Natural killer cell treated with Interleukin-12 subunit alpha and Interleukin-12 subunit beta and Interleukin-15 and Interleukin-18, amount 100 ng/mL, for 72 hours (primary cell): ENCODE measurements at regions not wholly inside any gene's neighbourhood (a gene's known extent, or its start where the extent isn't known, plus 50 kb on each side); places are given as distances from the start of the nearest gene placed in this dataset.

Experiments
- ATAC-seq, 2 donors: fragments of 150-1000 bp; cut with Tn5 transposase in 1 of 2; sonication (Bioruptor Pico), chemical (Tn5 transposase) in 1 of 2; 2 replicates each; pipeline ENCODE4 v1.10.0; 2021
- DNase-seq: peaks from one replicate; pipeline ENCODE4 v3.0.0; 2022; ENCODE audit warnings: low spot score
- H3K27ac Mint-ChIP-seq, 2 donors: 1 replicate in 1 of 2; 2 replicates in 1 of 2; pipeline ENCODE4 v1.8.0; 2022; ENCODE audit warnings: mixed read lengths in 2 of 2, mild to moderate bottlenecking in 1 of 2, moderate library complexity in 1 of 2
- H3K27me3 Mint-ChIP-seq, 2 donors: 1 replicate in 1 of 2; 2 replicates in 1 of 2; pipeline ENCODE4 v1.8.0; 2022; ENCODE audit warnings: mixed read lengths in 2 of 2
- H3K36me3 Mint-ChIP-seq: one replicate; pipeline ENCODE4 v1.8.0; 2022; ENCODE audit warnings: mixed read lengths
- H3K4me1 Mint-ChIP-seq, 2 donors: 1 replicate in 1 of 2; 2 replicates in 1 of 2; pipeline ENCODE4 v1.8.0; 2022; ENCODE audit warnings: low read depth in 2 of 2, mixed read lengths in 2 of 2, mild to moderate bottlenecking in 1 of 2
- H3K4me3 Mint-ChIP-seq: one replicate; pipeline ENCODE4 v1.8.0; 2022; ENCODE audit warnings: mixed read lengths
- H3K9me3 Mint-ChIP-seq: 2 replicates; pipeline ENCODE4 v1.8.0; 2022; ENCODE audit warnings: mixed read lengths

DNA sequence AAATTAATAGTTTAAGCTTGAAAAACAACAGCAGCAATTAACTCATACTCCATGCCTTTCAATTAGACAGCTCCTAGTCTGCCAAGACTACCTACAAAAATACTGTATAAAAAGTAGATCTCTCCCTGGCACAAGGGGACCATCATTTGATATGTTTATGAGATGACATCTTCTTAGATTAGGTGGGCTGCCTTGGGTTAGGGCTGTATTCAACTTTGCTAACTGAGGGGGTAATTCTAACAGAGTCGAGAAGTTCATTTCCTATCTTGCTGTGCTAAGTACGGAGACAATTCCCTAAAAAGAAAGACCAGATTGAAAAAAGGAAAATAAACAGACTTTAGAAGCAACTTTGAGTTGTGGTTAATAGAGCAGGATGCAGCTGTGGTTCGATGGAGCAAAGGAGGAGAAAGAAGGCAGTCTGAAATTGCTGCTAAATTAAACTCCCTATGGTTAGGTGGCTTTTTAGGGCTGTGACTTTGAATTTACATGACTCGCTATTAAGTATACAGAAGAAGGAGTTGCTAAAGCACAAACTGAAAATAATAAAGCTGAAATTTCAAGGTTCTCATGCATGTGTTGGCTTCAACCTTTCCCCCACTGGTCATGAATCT, 75.4 kb downstream of the CDC7 start:
- H3K9me3 Mint-ChIP-seq = no peaks in the 10 kb centered on the region
- peaks cover 42 to 47% of the 10 kb centered on the region in 2 donors for H3K4me1 Mint-ChIP-seq
- no peak overlapping the region for H3K4me3 Mint-ChIP-seq
- H3K27ac Mint-ChIP-seq = peak overlapping the region in 1 of 2 donors; percentile 74
- no peak for DNase-seq
- no peak for ATAC-seq
- H3K36me3 Mint-ChIP-seq = no peaks in the 10 kb centered on the region
- H3K27me3 Mint-ChIP-seq = no peaks in the 10 kb centered on the region

DNA sequence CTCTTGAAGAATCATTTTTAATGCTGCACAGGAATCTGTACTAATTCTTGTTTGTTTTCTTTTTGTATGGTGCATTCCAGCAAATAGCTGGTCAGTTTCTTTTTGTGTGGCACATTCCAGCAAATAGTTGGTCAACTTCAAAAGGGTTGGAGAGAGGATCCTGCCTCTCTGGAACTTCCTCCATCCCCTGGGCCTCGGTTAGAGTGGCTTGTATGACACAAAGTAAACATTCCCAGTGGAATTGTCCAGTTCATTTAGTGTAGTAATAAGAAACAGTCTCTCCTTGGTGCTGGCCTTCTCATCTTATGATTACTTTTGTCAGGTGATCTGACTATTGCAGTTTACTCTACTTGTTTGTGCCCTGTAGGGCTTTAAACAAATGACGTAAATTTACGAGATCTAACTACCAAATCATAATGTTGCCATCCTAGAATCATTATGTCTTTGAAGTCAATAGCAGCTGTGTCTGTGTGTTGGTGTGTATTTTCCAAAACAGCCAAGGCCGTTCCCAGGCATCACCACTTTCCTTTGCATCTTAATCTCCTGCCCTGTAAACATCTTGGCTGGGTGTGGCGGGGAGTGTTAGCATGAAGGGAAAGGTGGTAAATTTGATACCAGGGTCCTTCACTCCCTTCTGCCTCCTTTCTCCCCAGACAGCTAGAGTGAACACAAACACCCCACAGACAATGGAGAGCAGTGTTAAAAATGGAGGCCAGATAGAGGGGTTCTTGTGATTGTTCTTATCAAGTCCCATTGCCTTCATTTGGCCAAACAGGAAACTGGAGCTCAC, 77.9 kb downstream of the CDC7 start:
- no peaks in the 10 kb centered on the region for H3K36me3 Mint-ChIP-seq
- H3K4me1 Mint-ChIP-seq = peaks cover 37 to 43% of the 10 kb centered on the region in 2 donors
- ATAC-seq (no peak), DNase-seq (no peak)
- H3K9me3 Mint-ChIP-seq = no peaks in the 10 kb centered on the region
- H3K27ac Mint-ChIP-seq = peak overlapping the region in 1 of 2 donors; percentile 43
- no peak overlapping the region for H3K4me3 Mint-ChIP-seq
- H3K27me3 Mint-ChIP-seq = no peaks in the 10 kb centered on the region

DNA sequence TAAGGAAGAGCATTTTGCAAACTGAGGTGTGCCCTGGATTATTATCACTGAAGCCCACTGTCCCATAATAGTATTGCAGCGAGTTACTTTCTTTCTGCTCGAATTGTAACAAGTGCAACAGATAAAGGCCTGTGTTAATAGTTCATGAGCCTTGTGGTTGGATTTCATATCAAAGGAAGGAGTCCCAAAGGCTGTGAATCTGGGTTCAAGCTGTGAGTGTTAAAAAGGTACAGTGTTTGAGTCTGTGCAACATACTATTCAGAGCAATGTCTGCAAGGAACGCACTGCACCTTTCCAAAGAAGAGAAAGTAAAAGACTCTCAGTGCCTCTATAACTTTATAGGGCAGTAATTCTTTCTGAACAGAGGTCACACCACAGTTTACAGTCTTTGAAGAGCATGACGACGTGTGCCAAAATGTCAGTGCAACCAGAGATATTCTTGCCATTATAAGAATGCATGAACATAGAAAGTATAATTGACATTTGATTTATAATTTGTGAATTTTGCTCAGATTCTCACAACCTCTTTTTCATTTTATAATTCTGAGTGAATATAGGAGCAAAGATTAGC, 79.1 kb downstream of the CDC7 start:
- H3K9me3 Mint-ChIP-seq = no peaks in the 10 kb centered on the region
- H3K4me3 Mint-ChIP-seq = peak overlapping the region; percentile 49
- peak overlapping the region in 1 of 2 donors; percentile 61 for H3K27ac Mint-ChIP-seq
- no peaks in the 10 kb centered on the region for H3K36me3 Mint-ChIP-seq
- no peak for DNase-seq
- no peak for ATAC-seq
- peaks cover 42 to 53% of the 10 kb centered on the region in 2 donors for H3K4me1 Mint-ChIP-seq
- no peaks in the 10 kb centered on the region for H3K27me3 Mint-ChIP-seq

DNA sequence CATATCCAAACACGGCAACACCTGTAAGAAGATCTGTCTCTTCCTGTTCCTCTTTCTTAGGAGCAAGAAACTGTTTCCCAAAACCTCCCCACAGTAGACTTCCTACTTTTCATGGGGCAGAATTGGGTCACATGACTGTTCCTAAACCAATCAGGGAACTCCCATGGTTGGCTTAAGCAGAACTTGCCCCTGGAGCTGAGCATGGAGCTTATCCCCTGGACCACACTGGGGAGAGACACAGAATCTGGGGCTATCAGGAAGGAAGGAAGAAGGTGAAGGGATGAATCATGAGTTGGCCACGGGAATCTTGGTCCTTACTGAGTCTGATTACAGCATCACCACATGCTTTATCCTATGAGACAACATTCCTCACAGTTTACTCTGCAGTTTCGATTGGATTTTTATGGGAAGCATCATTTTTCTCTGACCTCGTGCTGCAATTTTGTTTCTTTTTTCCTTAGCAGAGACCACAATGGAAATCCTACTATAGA, 81.8 kb downstream of the CDC7 start:
- H3K36me3 Mint-ChIP-seq = no peaks in the 10 kb centered on the region
- no peaks in the 10 kb centered on the region for H3K27me3 Mint-ChIP-seq
- peaks cover 34 to 49% of the 10 kb centered on the region in 2 donors for H3K4me1 Mint-ChIP-seq
- no peak for ATAC-seq
- DNase-seq = no peak
- H3K27ac Mint-ChIP-seq = no peak overlapping the region
- no peak overlapping the region for H3K4me3 Mint-ChIP-seq
- peaks cover 1% of the 10 kb centered on the region for H3K9me3 Mint-ChIP-seq

DNA sequence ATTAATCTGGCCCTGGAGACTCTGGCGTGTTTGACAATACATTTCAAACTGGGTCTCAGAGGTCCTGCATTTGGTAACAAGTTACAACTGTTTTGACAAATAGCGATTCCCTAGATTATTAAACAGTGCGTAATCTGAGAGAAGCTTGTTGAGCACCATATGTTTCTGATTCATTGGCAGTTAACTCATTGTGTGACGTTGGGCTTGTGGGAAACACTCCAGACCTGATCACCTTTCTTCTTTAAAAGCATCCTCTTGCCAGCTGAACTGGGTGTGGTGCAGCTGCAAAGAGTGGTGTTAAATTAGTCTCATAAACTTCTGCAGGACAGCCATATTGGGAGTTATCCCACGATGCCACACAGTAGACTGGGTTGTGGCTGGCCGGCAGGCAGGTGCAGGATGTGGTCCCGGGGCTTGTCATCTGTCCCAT, 82.7 kb downstream of the CDC7 start:
- H3K27me3 Mint-ChIP-seq = no peaks in the 10 kb centered on the region
- ATAC-seq (no peak), DNase-seq (no peak)
- no peaks in the 10 kb centered on the region for H3K36me3 Mint-ChIP-seq
- peaks cover 34 to 52% of the 10 kb centered on the region in 2 donors for H3K4me1 Mint-ChIP-seq
- H3K9me3 Mint-ChIP-seq = peaks cover 5% of the 10 kb centered on the region
- H3K4me3 Mint-ChIP-seq = no peak overlapping the region
- H3K27ac Mint-ChIP-seq = no peak overlapping the region

DNA sequence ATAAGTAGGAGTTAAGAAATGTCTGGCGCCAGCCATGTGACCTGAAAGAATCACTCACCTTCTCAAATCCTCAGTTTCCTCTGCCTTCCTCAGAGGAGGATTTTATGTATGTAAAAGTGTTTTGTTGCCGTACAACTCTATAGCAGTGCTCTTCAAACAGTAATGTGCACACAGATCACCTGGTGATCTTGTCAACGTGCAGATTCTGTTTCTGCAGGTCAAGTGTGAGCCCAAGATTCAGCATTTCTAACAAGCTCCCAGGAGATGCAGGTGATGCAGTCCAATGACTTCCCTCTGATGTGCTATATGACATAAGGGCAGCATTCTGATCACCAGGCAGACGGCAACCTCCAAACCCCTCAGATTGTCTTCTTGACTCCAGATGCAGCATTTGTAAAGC, 83.7 kb downstream of the CDC7 start:
- H3K27me3 Mint-ChIP-seq = no peaks in the 10 kb centered on the region
- ATAC-seq (no peak), DNase-seq (no peak)
- no peaks in the 10 kb centered on the region for H3K36me3 Mint-ChIP-seq
- H3K9me3 Mint-ChIP-seq = peaks cover 5% of the 10 kb centered on the region
- H3K27ac Mint-ChIP-seq = peak overlapping the region in 1 of 2 donors; percentile 33
- peaks cover 32 to 51% of the 10 kb centered on the region in 2 donors for H3K4me1 Mint-ChIP-seq
- no peak overlapping the region for H3K4me3 Mint-ChIP-seq

DNA sequence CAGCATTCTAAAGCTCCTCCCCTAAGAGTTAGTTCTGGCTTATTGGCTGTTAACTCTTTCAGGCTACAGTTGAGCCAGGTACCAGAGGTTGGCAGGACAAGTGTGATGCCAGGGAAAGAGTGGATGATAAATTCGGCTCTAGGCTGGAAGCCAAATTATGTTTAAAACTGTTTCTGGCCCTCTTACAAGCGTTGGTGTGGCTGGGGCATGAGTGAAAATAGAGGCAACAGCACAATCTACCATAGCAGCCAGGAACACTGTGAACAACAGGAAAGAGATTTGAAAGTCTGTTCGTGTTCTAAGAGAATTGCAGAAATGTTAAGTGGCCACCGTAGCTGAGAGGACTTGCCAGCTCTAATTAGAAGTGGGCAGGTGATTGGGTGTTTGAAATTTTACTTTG, 84.2 kb downstream of the CDC7 start:
- no peak for DNase-seq
- Mint-ChIP-seq H3K4me3 (no peak overlapping the region), H3K27me3 (no peaks in the 10 kb centered on the region), H3K9me3 (peaks cover 5% of the 10 kb centered on the region), H3K36me3 (no peaks in the 10 kb centered on the region), H3K27ac (peak overlapping the region in 1 of 2 donors; percentile 33), H3K4me1 (peaks cover 26 to 46% of the 10 kb centered on the region in 2 donors)
- ATAC-seq = no peak

DNA sequence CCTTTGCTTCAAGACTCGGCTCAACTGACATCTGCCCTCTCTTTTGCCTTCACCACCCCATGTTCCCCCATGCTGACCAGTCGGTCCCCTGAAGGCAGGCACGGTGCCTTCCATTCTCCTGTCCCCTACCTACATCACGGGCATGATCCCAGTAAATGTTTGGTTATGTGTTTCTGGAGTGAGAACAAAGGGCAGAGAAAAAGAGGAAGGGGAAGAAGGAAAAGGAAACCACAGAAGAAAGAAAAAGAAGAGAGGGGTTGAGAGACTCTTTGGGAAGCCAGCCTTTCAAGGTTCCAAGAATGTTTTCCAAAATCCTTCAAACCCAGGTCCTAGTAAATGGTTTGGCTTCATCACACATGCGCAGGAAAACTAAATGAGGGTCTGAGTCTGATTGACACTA, 84.9 kb downstream of the CDC7 start:
- peaks cover 5% of the 10 kb centered on the region for H3K9me3 Mint-ChIP-seq
- ATAC-seq (no peak), DNase-seq (no peak)
- H3K4me3 Mint-ChIP-seq = no peak overlapping the region
- no peaks in the 10 kb centered on the region for H3K27me3 Mint-ChIP-seq
- H3K36me3 Mint-ChIP-seq = no peaks in the 10 kb centered on the region
- H3K27ac Mint-ChIP-seq = peak overlapping the region in 1 of 2 donors; percentile 33
- H3K4me1 Mint-ChIP-seq = peaks cover 20 to 39% of the 10 kb centered on the region in 2 donors

DNA sequence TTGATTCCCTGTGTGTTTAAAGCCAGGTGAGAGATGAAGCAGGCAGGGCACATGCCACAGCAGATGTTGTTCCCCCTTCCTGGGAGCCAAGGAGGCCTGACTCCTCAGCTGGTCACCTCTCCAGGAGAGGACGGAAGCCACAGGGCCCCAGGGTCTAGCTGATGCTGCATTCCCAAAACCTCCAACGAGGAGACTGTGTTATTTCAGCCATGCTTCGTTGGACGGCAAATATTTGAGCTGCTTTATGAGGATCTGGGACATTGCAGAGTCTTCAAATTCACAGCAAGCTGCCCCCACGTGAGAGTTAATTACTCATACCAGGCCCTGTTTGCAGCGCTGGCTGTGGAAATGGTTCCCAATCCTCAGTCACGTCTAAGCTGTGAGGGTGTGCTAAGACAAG, 85.3 kb downstream of the CDC7 start:
- H3K9me3 Mint-ChIP-seq = peaks cover 5% of the 10 kb centered on the region
- no peak for DNase-seq
- peak overlapping the region in 1 of 2 donors; percentile 33 for H3K27ac Mint-ChIP-seq
- H3K4me3 Mint-ChIP-seq = no peak overlapping the region
- H3K36me3 Mint-ChIP-seq = no peaks in the 10 kb centered on the region
- H3K4me1 Mint-ChIP-seq = peaks cover 23 to 39% of the 10 kb centered on the region in 2 donors
- no peaks in the 10 kb centered on the region for H3K27me3 Mint-ChIP-seq
- ATAC-seq = no peak

DNA sequence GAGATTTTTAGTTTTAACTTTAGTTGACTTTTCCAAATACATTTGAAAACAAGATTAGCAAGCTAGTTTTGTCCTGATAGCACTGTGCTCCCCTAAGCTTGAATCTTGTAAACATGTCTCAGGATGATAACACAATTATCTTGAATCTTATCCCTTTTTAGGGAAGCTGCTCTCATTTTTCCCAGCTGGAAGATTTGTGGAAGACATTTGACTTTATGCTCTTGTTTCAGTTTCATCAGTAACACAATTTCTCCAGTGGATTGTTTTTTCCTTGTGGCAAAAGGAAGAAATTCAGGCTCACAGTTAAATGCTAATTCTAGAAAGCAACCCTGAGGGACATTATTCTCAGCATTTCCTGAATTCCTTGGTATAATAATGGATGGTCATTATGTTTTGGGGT, 88.8 kb downstream of the CDC7 start:
- ATAC-seq (no peak), DNase-seq (no peak)
- Mint-ChIP-seq H3K36me3 (no peaks in the 10 kb centered on the region), H3K27me3 (no peaks in the 10 kb centered on the region), H3K4me1 (peaks cover 32 to 41% of the 10 kb centered on the region in 2 donors), H3K4me3 (no peak overlapping the region), H3K27ac (no peak overlapping the region), H3K9me3 (peaks cover 5% of the 10 kb centered on the region)

DNA sequence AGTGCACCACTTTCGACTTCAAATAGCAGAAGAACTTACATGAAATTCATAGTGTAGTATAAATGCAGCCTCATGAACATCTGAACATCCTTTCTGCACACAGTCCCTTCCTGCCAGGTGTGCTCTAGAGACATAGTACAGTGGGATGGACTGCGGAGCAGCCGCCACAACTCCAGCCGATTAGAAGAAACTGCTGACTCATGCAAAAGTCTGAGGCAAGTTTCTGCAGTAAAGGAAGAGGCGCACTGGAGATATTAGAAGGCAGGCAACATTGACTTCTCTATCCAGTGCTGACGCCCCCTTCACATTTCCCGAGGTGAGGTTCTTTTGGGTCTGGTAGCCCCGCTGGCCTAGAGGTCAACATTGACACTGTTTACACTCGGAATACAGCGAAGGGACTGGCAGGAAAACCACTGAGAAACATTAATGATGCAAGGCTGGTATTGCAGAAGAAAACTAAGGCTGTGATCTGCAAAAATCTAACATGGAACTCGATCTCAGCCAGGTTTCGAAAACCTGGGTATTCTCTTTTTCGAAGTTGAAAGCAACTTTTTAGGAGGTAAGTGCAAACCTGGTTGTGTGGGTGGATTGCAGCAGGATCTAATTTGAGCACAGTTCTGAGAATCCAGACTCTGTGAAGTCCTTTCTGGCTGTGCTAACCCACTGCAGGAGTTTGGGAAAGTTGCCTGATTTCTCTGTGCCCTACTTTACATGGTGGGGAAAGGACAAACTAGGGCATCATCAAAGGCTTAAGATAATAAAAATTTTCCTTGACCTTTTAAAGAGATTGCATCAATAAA, 90.7 kb downstream of the CDC7 start:
- Mint-ChIP-seq H3K36me3 (no peaks in the 10 kb centered on the region), H3K4me3 (peak overlapping the region; percentile 54), H3K27me3 (no peaks in the 10 kb centered on the region), H3K4me1 (peaks cover 32 to 36% of the 10 kb centered on the region in 2 donors), H3K9me3 (peaks cover 5% of the 10 kb centered on the region), H3K27ac (peak overlapping the region in 1 of 2 donors; percentile 73)
- ATAC-seq (peak in 1 of 2 donors; percentile 59), DNase-seq (no peak)

DNA sequence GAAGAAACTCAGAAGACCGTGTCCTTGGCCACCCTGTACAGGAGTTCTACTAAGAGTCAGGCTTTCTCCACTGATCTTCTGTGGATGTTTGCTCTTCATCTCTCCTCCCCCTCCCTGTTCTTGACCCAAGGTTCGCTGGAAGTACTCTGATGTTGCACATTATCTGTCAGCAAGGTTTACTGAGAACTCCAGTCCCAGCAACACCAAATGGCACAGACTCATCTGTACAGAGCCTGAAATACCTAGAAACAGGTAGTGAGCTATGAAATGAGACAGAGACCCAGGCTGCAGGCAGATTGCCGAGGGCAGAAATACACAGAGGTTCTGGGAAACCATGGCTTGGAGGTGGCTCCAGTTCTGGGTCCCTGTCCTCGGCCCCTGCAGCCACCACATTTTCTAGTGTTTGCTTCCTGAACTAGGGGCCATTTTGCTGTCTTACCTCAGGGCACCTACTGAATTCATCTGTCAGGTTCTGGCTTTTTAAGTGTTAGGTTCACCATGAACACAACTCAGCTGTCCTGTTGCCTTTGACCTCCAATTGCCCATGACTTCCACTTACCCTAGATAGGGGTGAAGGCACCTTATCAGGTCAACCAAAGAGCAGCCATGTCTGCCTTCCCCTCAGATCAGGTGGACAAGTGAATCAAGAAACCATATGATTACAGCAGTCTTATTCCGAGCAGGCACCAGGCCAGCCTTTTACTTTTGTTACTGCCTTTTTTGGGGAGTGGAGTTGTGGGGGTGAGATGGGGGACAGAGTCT, 92.2 kb downstream of the CDC7 start:
- Mint-ChIP-seq H3K36me3 (no peaks in the 10 kb centered on the region), H3K9me3 (no peaks in the 10 kb centered on the region), H3K4me3 (no peak overlapping the region), H3K4me1 (peaks cover 39 to 40% of the 10 kb centered on the region in 2 donors), H3K27me3 (no peaks in the 10 kb centered on the region), H3K27ac (peak overlapping the region; percentile 47 to 73)
- ATAC-seq (no peak), DNase-seq (no peak)
